ENCODE measurements at regions not wholly inside any gene's neighbourhood (a gene's known extent, or its start where the extent isn't known, plus 50 kb on each side); places are given as distances from the start of the nearest gene placed in this dataset.

DNA sequence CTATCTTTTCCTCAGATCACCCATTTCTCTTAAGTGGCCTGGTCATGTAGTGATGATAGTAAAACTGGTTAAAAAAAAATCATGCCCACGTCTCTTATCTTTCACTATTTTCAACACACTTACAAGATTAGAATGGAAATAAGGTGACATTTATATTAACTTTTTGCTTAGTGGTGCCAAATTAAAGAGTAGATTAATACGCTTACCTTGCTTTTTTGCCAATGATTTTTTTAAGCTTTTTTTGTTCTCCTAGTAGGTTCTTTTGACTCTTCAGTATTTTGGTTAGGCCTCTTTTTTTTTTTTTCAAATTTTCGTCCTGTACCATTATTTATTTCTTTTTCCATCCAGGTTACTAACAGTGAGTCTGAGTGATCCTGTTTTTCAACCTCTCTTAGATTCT, 147.9 kb downstream of the PTCSC3 start:
- DNase-seq (ENCODE audit: low read depth), result no peak

DNA sequence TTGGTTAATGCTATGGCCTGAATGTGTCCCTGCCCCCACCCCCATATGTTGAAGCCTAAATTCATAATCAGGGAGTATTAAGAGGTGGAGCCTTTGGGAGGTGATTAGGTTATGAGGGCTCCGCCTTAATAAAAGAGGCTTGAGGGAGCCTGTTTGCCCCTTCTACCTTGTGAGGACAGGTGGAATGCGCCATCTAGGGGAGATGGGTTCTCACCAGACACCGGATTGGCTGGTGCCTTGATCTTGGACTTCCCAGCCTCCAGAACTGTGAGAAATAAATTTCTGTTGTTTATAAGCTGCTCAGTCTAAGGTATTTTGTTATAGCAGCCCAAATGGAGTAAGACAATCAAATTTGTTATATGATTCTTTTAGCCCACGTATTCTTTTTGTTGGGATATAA, 148.3 kb downstream of the PTCSC3 start:
- DNase-seq (ENCODE audit: low read depth), result no peak

DNA sequence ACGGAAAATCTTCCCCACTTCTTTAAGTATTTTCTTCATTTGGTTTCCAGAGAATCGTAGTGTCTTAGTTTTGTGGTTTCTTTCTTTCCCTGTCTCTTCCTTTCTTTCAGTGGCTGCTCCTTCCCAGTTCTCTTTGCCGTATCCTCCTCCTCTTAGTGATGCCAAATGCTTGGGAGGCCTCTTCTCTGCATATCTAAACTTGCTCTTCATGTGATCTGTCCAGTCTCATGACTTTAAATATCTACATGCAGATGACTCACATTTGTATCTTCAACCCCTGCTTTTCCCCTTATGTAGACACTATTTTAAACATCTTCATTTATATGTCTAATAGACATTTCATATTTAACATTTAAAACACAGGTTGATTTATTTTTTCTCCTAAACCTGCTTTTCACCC, 149.2 kb downstream of the PTCSC3 start:
- DNase-seq (ENCODE audit: low read depth), result no peak

DNA sequence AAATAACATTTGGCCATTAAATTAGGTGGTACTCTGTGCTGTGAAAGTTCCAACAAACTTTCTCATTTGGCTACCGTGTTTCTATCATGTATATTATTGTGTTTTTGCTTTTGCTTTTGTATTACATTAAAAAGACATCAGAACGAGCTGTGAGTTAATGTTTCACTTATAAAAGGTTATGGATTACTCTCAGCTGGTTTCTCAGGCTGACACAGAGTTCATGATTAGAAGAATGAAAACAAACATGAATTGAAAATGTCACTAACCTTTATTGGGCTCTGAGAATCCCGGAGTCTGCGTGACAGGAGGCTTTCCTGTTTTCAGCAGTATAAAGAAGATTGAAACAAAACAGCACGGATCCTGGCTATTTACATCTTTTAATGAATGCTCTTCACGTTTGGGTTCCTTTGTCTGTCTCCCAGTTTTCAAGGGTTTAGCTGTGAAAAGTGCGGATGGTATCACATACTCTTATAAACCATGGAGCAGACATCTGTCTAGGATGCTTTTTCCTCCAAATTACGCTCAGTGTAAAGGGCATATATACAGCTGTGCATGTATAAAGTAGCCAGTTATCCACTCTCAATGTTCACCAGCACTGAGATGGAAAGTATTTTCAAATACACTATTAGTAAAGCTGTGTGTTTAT, 153.6 kb downstream of the PTCSC3 start:
- DNase-seq (ENCODE audit: low read depth), result no peak

DNA sequence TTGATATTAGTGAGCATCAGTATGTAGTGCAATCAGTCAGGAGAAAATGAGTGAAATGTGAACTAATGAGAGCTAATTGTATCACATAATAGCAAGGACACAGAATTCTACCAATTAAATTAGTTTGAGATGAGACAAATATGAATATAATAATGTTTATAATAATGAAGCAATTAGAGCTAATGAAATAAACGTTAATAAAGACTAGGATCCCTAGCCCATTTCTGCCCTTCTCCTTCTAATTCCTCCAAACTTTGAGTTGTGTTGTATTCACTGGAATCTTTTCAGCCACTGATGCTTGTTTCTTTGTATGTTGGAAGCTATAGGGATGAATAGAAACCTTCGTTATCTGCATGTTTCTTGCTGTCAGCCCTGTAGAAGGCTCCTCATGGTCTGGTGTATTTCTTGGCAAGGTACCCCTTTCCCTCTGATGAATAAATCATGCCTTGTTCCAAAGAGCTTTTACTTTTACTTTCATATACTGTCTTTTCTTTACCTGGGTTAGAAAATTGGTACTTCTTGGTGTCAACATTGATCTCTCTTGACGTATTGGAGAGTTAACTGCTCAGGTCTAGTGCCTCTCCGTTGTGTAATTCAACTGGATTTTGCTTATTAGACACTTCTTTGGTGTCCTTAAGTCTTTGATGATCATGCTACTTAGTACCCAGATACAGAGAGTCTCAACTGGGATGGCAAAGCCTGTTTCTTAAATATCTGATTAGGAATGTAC, 154.8 kb downstream of the PTCSC3 start:
- no peak for DNase-seq (ENCODE audit: low read depth)

DNA sequence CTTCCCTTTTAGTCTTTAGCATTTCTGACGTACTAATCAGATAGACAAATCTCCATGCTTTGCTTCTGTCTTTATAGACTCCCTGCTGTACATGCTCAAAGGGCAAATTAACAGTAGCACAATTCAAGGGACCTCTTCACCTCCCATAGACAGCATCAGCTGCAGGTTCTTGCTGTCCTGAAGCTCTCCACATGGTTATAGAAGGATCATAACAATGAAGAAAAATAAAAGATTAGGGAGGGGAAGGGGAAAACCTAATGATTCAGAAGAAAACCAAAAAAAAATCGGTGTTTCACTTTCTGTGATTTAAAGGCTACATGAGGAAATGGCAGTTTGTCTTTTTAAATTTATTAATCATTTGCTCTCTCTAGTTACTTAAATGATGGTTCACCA, 155.5 kb downstream of the PTCSC3 start:
- no peak for DNase-seq (ENCODE audit: low read depth)

DNA sequence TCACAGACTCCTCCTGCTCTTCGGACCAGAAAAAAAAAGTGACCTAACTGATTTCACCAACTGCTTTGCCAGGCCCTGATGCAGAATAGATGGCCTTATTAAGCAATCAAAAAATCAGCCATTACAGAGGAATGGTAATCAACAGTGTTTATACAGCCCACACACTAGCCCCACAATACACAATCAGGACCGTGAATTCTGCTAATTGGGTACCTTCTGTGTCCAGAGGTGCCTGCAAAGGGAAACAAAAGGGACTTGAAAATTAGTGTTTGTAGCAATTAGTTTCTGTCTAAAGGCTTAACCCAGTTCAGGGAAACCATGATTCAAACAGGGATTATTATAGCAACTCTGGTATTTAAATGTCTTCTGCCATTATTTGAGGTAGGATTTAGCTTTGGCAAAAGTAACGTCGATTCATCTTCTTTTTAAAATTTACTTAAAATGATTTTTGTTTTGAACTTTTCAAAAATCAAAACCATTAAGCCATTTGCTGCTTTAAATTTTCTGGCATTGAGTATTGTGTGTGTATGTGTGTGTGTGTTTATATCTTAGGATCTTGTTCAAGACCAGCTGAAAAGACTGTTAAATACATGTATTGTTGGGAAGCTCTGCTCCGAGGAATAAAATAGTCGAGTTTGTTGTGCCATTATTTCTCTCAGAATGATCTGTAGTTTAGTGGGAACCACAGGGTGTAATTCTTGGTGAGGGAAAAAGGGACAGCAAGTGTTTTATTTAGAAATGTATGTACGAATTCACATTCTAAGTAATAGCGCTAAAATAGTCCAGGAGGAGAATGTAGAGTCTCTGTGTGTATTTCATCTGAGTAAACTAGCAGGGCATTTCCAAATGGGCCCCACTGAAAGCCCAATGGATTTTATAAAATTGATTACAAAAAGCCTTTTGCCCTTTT, 156.1 kb downstream of the PTCSC3 start:
- DNase-seq (ENCODE audit: low read depth), result no peak

DNA sequence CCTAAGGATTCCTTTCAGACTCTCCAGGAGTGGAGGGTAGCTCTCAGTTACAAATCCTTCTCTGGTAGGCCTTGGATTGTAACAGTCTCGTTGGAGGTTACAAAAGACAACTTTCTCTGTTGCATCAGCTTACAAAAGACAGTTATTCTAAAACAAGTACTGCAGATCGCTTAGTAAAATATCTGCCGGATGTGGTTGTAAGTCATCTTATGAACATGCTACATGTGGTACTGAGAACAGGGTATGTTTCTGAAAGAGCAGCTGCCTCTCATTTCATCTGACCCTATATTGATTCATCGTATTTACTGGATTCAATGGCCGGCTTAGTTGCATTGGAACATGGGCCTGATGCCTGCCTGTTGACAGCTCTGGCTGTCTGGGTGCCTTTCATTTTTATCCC, 157.4 kb downstream of the PTCSC3 start:
- peak; percentile 57 for DNase-seq (ENCODE audit: low read depth)

DNA sequence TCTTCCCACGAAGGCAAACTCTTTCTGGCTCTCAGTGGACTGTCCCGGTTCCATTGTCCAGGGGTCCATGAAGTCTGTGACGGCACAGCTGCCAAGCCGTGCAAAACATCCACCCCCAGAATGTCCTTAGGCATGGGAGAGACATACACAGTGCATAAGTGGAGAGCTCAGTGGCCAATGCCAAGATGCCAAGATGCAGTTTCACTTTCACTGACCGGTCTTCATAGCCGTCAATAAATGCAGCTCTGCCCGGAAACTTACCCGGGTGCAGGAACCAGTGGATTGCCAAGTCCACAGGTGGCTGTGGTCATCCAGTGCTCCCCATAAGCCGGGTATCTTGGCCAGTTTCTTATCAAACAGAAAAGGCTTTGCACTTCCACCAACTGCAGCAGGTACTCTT, 162.3 kb downstream of the PTCSC3 start:
- DNase-seq (ENCODE audit: low read depth), result peak; percentile 1

DNA sequence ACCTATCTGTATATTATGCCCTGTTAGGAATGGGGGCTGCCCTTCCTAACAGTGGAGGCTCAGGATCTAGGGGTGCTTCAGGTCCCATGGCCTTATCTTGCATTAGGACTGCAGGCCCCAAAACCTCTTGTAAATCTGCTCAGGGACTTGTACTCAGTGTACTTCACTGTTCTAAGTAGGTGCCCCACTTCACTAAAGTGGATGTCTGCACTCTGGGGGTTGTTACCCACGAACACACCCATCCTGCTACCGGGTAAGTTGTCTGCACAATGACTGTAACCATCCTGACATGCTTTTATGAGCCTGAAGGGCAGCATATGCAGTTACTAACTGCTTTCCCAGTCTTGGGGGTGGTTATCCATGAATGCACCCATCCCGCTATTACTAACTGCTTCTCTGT, 163.0 kb downstream of the PTCSC3 start:
- DNase-seq (ENCODE audit: low read depth), result no peak

DNA sequence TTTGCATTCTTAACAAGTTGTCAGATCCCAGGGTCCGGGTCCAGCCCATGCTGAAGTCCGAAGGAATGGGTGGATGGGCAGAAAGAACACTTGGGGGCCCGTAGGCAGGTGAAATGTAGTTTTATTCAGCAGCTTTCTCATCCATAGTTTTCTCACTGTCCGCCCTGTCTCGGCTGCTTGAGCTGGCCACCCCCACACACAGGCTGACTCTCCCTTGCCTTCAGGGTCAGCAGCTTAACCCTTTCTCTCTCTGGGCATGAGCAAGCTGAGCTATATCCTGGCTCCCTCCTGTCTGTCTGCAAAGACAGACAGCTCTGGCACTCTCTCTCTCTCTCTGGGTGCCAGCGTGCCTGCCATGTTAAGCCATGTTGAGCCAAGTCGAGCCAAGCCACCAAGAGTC, 163.9 kb downstream of the PTCSC3 start:
- DNase-seq (ENCODE audit: low read depth), result no peak

DNA sequence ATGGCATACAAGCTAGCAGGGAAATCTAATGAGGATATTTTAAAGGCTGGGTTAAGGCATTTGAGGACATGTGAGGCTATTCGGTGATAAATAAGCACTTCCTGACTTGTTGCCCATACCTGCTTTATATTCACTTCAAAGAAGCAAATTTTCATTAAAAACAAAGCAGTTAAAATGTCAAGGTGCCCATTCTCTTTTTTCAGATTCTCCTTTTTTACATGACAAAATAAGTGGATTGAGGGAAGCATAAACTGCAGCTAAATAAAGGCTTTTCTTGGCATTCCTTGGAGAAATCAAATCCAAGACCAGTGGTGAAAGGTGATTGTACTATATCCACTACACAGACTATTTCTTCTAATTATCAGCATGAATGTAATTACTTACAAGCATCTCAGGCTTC, 166.9 kb downstream of the PTCSC3 start:
- DNase-seq (ENCODE audit: low read depth), result no peak

DNA sequence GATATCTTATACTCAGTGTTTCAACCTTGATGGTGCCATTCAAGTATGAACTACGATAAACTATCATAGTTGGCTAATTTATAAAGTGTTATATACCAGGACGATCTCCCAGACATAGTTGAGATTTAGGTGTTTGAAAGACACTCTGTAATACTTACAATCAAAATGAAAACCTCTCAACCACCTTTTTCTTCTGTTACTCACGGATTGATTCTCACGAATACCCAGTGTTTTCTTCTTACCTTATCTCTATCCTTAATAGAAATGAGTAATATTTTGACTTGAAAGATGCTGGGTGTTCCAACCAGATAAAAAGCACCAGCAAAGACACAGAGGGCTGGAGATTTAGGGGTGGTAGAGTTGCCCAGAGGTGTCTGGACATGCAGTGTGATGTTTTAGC, 169.9 kb downstream of the PTCSC3 start:
- DNase-seq (ENCODE audit: low read depth), result no peak

DNA sequence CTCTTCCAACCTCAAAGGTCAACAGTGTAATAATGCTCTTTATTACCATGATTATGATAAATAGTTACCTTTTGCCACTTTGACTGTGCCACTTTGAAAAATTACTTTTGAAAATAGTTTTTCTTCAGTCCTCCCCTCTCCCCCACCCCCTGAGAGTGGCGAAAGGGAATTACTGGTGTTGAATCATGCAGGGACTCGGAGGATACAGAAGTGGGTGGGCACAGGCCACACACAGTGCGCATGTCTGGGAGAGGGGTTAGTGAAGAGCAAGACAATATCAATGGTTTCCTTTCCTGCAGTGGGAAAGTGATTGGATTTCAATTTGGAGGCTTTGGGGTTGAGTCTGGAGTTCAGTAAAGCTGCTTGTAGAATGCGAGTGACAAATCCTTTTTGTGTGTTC, 170.9 kb downstream of the PTCSC3 start:
- DNase-seq (ENCODE audit: low read depth), result no peak

DNA sequence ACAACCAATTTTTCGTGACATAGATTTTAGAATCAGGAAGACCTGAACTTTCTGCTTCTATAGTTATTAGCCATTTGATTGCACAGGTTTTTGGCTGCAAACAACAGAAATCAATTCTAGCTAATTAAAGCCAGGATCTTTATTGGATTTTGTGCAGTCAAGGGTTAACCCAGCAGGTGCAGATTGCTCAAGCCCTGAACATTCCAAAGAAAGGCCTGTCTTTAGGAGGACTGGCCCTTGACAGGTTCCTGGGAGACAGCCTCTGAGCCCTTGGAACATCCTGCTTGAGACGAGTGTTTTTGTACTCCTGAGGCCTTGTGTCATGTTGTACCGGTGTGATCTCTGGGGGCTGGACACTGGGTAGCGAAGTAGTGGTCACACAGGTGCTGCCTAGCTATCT, 174.6 kb downstream of the PTCSC3 start:
- no peak for DNase-seq (ENCODE audit: low read depth)

DNA sequence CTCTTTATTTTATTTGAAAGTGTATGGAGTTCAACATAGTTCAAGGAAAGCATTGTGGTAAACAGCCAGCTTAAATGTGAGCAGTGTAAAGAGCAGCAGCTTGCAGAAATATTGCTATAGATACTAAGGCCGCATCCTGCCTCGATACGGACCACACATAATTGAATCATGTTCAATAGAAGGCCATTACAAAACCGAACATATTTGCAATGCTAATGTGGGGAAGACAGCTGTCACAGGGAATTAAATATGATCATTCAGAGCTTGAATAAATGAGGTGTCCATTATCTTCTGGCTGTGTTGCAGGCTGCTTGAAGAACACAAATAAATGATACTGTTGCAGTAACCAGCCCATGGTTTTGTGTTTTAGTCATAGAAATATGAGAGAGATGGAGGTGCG, 173.2 kb downstream of the BRMS1L start:
- DNase-seq (ENCODE audit: low read depth), result no peak

DNA sequence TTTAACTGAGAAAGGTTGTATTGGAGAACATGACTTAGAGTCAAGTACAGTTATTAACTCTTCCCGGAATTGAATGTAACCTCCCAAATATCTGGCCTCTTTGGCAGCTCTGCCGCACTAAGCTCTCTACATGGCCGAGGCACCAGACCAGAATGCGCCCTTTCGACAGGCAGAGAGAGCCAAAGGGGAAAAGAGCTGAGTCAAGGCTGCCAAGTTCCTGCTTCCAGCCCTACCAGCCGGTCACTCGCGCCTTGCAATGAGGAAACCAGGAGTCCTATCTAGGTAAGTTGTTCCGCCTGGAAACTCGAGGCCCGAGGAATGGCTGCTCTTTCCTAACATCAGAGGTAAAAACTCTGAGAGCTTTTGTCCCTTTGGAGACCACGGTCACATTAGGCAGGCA, 172.2 kb downstream of the BRMS1L start:
- no peak for DNase-seq (ENCODE audit: low read depth)

DNA sequence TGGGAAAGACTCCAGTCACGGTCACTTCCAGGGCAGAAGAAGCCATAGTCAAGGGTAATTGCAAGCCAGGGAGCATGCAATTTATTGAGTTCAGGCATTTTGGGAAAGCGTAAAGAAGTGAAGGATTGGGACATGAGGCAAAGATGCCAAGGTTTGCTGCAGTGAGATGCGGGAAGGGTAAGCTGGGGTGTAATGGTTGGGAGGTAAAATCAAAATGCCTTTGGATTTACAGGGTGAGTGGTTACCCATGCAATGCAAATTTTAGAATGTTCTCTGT, 167.5 kb downstream of the BRMS1L start:
- DNase-seq (ENCODE audit: low read depth), result no peak

DNA sequence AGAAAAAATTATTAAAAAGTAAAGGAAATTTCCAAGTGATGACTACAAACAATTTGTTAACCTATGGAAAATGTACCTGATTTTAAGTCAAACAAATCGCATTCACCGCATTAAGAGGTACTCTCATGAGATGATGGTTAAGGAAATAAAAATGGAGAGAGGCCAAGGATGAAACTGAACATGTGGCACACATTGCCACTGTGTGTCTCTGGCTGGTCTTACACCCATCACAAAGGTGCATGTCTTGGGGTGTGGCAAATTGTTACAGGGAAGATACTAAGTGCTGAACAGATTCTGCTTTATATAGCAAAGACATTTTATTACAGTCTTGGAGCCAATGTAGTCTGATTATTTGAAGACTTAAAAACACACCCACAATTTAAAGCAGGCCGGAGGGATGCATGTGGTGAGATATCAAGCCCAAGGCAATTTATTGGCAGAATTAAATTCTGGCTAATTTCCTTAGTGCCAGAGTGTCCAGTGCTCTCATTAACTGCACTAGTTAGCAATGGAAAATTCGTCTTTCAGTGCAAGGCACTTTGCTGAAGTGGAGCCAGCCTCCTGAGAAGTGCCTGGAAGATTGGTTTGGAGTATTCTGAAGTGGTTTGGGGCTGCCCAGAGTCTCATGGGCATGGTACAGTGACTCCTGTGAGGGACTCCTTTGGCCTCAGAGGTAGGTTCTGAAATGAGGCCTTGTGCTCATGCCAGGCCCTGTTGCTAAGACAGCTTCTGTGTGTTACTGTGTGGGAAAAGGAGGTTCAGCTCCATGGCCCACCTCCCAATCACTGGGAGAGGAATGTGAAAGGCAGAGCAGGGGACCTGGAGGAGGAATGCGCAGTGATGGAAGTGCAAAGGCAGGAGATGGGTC, 166.9 kb downstream of the BRMS1L start:
- DNase-seq (ENCODE audit: low read depth), result no peak

DNA sequence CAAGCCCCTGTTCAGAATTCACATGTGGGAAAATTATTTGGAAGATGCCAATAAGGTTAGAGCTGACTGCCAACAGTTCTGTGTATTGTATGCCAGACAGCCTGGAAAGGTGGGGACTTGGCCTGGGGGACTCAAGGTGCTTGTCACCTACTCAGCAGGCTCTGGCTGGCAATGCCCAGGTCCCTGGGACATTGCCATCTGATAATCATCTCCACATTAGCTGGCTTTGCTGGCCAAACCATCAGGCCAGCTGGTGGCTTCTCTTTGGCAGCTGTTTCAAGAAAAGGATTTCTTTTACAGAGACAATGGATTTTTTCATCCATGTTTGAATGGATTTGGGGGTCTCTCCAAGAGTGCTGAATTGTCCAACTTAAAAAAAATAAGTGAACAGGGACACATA, 165.2 kb downstream of the BRMS1L start:
- no peak for DNase-seq (ENCODE audit: low read depth)

DNA sequence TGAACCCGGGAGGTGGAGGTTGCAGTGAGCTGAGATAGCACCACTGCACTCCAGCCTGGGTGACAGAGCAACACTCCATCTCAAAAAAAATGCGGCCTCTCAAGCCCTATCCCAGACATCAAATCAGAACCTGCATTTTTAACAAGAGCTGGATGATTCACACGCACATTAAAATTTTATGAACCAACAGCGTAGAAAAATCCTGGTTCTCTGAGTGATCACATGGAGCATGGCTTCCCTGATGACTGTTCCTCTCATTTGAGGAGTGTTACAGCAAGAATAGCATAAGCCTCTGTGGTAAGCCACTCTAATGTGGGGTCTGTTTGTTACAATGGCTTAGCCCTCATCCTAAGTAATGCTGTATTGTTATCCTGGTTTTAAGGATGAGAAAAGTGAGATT, 163.6 kb downstream of the BRMS1L start:
- DNase-seq (ENCODE audit: low read depth), result no peak
